ENCODE measurements at regions not wholly inside any gene's neighbourhood (a gene's known extent, or its start where the extent isn't known, plus 50 kb on each side); places are given as distances from the start of the nearest gene placed in this dataset.

DNA sequence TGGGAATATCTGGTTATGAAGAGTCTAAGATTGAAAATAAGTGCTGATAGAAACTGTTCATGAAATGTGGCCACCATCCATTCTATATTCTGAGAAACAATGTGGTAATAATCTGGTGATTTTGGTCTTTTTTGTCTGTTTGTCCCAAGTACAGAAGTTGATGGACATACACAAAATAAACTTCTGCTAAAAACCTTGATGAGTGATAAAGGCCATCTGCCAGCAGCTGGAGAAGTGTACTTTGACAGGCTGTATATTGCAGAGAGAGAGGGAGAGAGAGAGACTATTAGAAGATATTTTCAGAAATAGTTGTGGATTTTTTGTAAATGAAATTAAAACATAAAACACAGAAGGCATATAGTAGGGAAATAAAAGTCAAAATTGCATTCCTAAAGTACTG lies 96.9 kb upstream of the NABP1 start:
- H2AFZ ChIP-seq (ENCODE audit: low read depth, low read length), result no peak overlapping the region
- H3K4me2 ChIP-seq (ENCODE audit: insufficient read depth, low read length), result no peak overlapping the region
- no peaks in the 10 kb centered on the region for H4K20me1 ChIP-seq (ENCODE audit: insufficient read depth, low read length)
- no peak overlapping the region for H3K27ac ChIP-seq (ENCODE audit: low read length)
- no peak overlapping the region for H3K9ac ChIP-seq (ENCODE audit: low read depth, low read length)
- H3K79me2 ChIP-seq (ENCODE audit: insufficient read depth, low read length), result no peaks in the 10 kb centered on the region
- no peak for DNase-seq
- no peaks in the 10 kb centered on the region for H3K9me3 ChIP-seq (ENCODE audit: insufficient read depth, low read length, severe bottlenecking)
- no peaks in the 10 kb centered on the region for H3K36me3 ChIP-seq (ENCODE audit: insufficient read depth, low read length)
- no peaks in the 10 kb centered on the region for H3K27me3 ChIP-seq (ENCODE audit: insufficient read depth, low read length, poor library complexity)
- H3K4me1 ChIP-seq (ENCODE audit: insufficient read depth, low read length), result no peaks in the 10 kb centered on the region
- no peak for TF ChIP-seq CTCF (IDR thresholded peaks at IDR 0.05; ENCODE audit: borderline replicate concordance, extremely low read depth, low read length, poor library complexity, severe bottlenecking)
- TF ChIP-seq EZH2 (IDR thresholded peaks at IDR 0.05; ENCODE audit: borderline replicate concordance, low read depth, low read length, severe bottlenecking), result no peak
- no peak for ATAC-seq (ENCODE audit: insufficient read depth, low read depth)
- H3K4me3 ChIP-seq (ENCODE audit: low read depth in 1 of 2, low read length in 2 of 2), result no peak overlapping the region

DNA sequence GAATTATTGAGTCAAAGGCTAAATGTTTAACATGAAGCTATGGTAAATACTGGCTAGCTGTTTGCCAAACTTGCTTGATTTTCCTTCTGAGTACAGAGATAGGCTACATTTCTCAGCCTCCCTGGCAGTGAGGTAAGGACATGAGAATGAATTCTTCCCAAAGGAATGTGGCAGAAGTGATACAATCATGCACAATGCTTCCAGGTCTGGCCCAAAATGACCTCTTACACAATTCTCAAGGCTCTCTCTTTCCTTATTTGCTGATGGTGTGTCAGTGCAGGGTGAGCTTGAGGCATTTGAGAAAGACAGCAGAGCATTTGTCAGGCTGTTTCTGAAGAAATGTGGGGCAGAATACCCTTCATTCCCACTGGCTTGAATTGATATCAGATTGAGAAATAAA lies 95.6 kb upstream of the NABP1 start:
- Histone ChIP-seq H3K27ac (ENCODE audit: low read length) (no peak overlapping the region), H2AFZ (ENCODE audit: low read depth, low read length) (no peak overlapping the region), H3K4me3 (ENCODE audit: low read depth in 1 of 2, low read length in 2 of 2) (no peak overlapping the region), H3K79me2 (ENCODE audit: insufficient read depth, low read length) (no peaks in the 10 kb centered on the region), H3K9ac (ENCODE audit: low read depth, low read length) (no peak overlapping the region), H3K4me2 (ENCODE audit: insufficient read depth, low read length) (no peak overlapping the region), H3K9me3 (ENCODE audit: insufficient read depth, low read length, severe bottlenecking) (no peaks in the 10 kb centered on the region), H3K4me1 (ENCODE audit: insufficient read depth, low read length) (no peaks in the 10 kb centered on the region), H3K27me3 (ENCODE audit: insufficient read depth, low read length, poor library complexity) (no peaks in the 10 kb centered on the region), H4K20me1 (ENCODE audit: insufficient read depth, low read length) (no peaks in the 10 kb centered on the region), H3K36me3 (ENCODE audit: insufficient read depth, low read length) (no peaks in the 10 kb centered on the region)
- ATAC-seq (ENCODE audit: insufficient read depth, low read depth) (no peak), DNase-seq (no peak)
- TF ChIP-seq CTCF (IDR thresholded peaks at IDR 0.05; ENCODE audit: borderline replicate concordance, extremely low read depth, low read length, poor library complexity, severe bottlenecking) (no peak), EZH2 (IDR thresholded peaks at IDR 0.05; ENCODE audit: borderline replicate concordance, low read depth, low read length, severe bottlenecking) (no peak)

GRCh38 chr2:191591025-191591424 lies 86.9 kb upstream of the NABP1 start:
- H3K27me3 ChIP-seq (ENCODE audit: insufficient read depth, low read length, poor library complexity), result no peaks in the 10 kb centered on the region
- no peak overlapping the region for H3K27ac ChIP-seq (ENCODE audit: low read length)
- no peak overlapping the region for H3K4me2 ChIP-seq (ENCODE audit: insufficient read depth, low read length)
- H3K9me3 ChIP-seq (ENCODE audit: insufficient read depth, low read length, severe bottlenecking), result no peaks in the 10 kb centered on the region
- H3K4me3 ChIP-seq (ENCODE audit: low read depth in 1 of 2, low read length in 2 of 2), result no peak overlapping the region
- no peak overlapping the region for H3K9ac ChIP-seq (ENCODE audit: low read depth, low read length)
- no peak for TF ChIP-seq CTCF (IDR thresholded peaks at IDR 0.05; ENCODE audit: borderline replicate concordance, extremely low read depth, low read length, poor library complexity, severe bottlenecking)
- no peak for TF ChIP-seq EZH2 (IDR thresholded peaks at IDR 0.05; ENCODE audit: borderline replicate concordance, low read depth, low read length, severe bottlenecking)
- H3K79me2 ChIP-seq (ENCODE audit: insufficient read depth, low read length), result no peaks in the 10 kb centered on the region
- H2AFZ ChIP-seq (ENCODE audit: low read depth, low read length), result no peak overlapping the region
- ATAC-seq (ENCODE audit: insufficient read depth, low read depth) (no peak), DNase-seq (no peak)
- no peaks in the 10 kb centered on the region for H4K20me1 ChIP-seq (ENCODE audit: insufficient read depth, low read length)
- no peaks in the 10 kb centered on the region for H3K4me1 ChIP-seq (ENCODE audit: insufficient read depth, low read length)
- no peaks in the 10 kb centered on the region for H3K36me3 ChIP-seq (ENCODE audit: insufficient read depth, low read length)
